ENCODE measurements at regions not wholly inside any gene's neighbourhood (a gene's known extent, or its start where the extent isn't known, plus 50 kb on each side); places are given as distances from the start of the nearest gene placed in this dataset.

GRCh38 chr1:65741993-65742392 lies 50.7 kb upstream of the PDE4B start:
- TF ChIP-seq, protein P1, sequence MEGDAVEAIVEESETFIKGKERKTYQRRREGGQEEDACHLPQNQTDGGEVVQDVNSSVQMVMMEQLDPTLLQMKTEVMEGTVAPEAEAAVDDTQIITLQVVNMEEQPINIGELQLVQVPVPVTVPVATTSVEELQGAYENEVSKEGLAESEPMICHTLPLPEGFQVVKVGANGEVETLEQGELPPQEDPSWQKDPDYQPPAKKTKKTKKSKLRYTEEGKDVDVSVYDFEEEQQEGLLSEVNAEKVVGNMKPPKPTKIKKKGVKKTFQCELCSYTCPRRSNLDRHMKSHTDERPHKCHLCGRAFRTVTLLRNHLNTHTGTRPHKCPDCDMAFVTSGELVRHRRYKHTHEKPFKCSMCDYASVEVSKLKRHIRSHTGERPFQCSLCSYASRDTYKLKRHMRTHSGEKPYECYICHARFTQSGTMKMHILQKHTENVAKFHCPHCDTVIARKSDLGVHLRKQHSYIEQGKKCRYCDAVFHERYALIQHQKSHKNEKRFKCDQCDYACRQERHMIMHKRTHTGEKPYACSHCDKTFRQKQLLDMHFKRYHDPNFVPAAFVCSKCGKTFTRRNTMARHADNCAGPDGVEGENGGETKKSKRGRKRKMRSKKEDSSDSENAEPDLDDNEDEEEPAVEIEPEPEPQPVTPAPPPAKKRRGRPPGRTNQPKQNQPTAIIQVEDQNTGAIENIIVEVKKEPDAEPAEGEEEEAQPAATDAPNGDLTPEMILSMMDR (IDR thresholded peaks at IDR 0.05; ENCODE audit: borderline replicate concordance, extremely low read depth, low read length, poor library complexity, severe bottlenecking) = no peak
- no peak for TF ChIP-seq EZH2 (IDR thresholded peaks at IDR 0.05; ENCODE audit: borderline replicate concordance, low read depth, low read length, severe bottlenecking)

Measured in DND-41 (cell line).